Right cardiac atrium (tissue), 5 donors: ENCODE measurements at regions not wholly inside any gene's neighbourhood (a gene's known extent, or its start where the extent isn't known, plus 50 kb on each side); places are given as distances from the start of the nearest gene placed in this dataset.

Experiments
- ATAC-seq, 2 donors: fragments of 200-7000 bp; cut with Tn5 transposase; one replicate each; pipeline versions ENCODE4 v1.8.0 to v1.9.1; 2020; ENCODE audit warnings: moderate library complexity in 2 of 2, mild to moderate bottlenecking in 1 of 2
- DNase-seq, 3 donors: peaks; one replicate each; pipeline ENCODE4 v3.0.0-alpha.2; 2020
- H3K27ac ChIP-seq: one replicate; pipeline ENCODE4 v1.5.1; 2013; ENCODE audit warnings: mild to moderate bottlenecking, low read length, control low read depth, moderate library complexity
- H3K27me3 ChIP-seq: one replicate; pipeline ENCODE4 v1.6.1; 2013; ENCODE audit not compliant: control insufficient read depth, insufficient read depth
- H3K4me1 ChIP-seq: one replicate; pipeline ENCODE4 v1.6.1; 2013; ENCODE audit warnings: low read length; ENCODE audit not compliant: control insufficient read depth, insufficient read depth
- H3K4me3 ChIP-seq: one replicate; pipeline ENCODE4 v1.5.1; 2013; ENCODE audit warnings: low read length, control low read depth
- H3K9me3 ChIP-seq: one replicate; pipeline ENCODE4 v1.6.1; 2013; ENCODE audit warnings: low read length; ENCODE audit not compliant: control insufficient read depth
- WGBS: extraction: QIAGEN DNeasy Blood & Tissue Kit; methylation state at CpG from one replicate; pipeline ENCODE4 v1.1.7; 2013; 5-methylcytosine and 5-hydroxymethylcytosine counted together
- intact Hi-C, 4 donors: fragments of 100-400 bp; cut with DNase I; formaldehyde crosslinking; loops; one replicate each; pipeline versions ENCODE4 v1.11.0 to v1.14.0; 2022 to 2023
- donor health status: healthy with polysubstance abuse.
- donor health status: DM: no; HTN: yes; CAD: no.
- donor health status: DM: no; HTN: no; CAD: no.
- donor health status: DM: no; HTN: yes; CAD: no; lungs with severe emphysema.
- donor health status: DM: yes; HTN: yes; CAD: no.

DNA sequence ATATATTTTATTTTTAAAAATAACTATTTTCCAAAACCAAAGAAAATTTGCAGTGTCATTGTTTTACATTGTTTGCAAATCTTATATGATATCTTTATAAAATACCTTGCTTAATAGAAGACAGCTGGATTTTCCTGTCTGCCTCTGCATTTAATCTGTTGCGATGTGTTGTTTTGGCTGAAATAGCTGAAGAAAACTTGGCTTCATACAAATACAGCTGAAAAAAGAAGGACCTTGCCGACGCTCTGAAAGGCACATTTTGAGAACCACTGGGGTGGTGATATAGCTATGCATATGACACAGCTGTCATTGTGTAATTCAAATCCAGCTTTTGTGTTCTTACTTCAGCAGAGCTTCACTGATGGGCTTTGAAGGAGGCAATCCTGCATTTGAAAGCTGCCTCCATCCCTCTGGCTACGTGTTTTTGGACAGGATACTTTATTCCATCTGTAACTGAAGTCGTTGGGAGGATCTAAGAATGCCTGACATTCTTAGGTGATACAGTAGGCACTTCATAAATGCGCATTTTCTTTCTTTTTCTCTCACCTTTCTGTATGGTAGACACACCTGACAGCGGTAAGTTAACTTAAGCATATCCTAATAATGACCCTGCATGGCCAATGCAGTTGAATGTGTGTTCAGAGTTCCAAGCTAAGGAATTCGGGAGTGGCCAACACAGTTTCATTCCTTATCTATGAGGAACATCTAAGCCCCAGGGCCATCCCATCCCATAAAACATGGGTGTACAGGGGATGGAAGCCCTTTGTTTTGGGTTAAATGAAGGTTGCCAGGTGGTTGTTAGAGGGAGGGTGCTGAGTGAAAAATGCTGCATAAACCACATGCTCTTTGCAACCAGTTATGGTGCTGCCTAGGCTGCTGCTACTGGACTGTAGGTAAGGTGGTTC is 213.0 kb downstream of the TFAP2A start:
- Histone ChIP-seq H3K9me3 (no peaks in the 10 kb centered on the region), H3K4me3 (no peak overlapping the region), H3K27ac (no peak overlapping the region), H3K27me3 (no peaks in the 10 kb centered on the region), H3K4me1 (no peaks in the 10 kb centered on the region)
- WGBS: 68% methylated on average over 8 of the region's 8 CpGs
- DNase-seq: no peak
- ATAC-seq: no peak
- intact Hi-C loops: no loop called here

GRCh38 chr6:10196090-10196489 is 218.8 kb downstream of the TFAP2A start:
- ATAC-seq: no peak
- Histone ChIP-seq H3K27me3 (no peaks in the 10 kb centered on the region), H3K4me3 (no peak overlapping the region), H3K27ac (no peak overlapping the region), H3K4me1 (no peaks in the 10 kb centered on the region), H3K9me3 (no peaks in the 10 kb centered on the region)
- intact Hi-C loops: no loop called here
- no peak for DNase-seq
- 79% methylated on average over 5 of the region's 5 CpGs for WGBS

GRCh38 chr6:10194816-10195672 is 219.8 kb downstream of the TFAP2A start:
- intact Hi-C loops: no loop called here
- Histone ChIP-seq H3K4me3 (no peak overlapping the region), H3K4me1 (no peaks in the 10 kb centered on the region), H3K27me3 (no peaks in the 10 kb centered on the region), H3K27ac (no peak overlapping the region), H3K9me3 (no peaks in the 10 kb centered on the region)
- no peak for DNase-seq
- ATAC-seq: no peak
- 80% methylated on average over 5 of the region's 5 CpGs for WGBS

- ATAC-seq: no peak
- no peak overlapping the region for H3K27ac ChIP-seq
- no peaks in the 10 kb centered on the region for H3K9me3 ChIP-seq
- DNase-seq: no peak
- H3K27me3 ChIP-seq: no peaks in the 10 kb centered on the region
- no peaks in the 10 kb centered on the region for H3K4me1 ChIP-seq
- intact Hi-C loops: no loop called here
- H3K4me3 ChIP-seq: no peak overlapping the region
- WGBS: 85% methylated on average over 4 of the region's 4 CpGs
Measured at GRCh38 chr6:10193321-10193720, 221.6 kb downstream of the TFAP2A start.

GRCh38 chr6:10190042-10190441 is 224.8 kb downstream of the TFAP2A start:
- DNase-seq (no peak), ATAC-seq (no peak)
- 24% methylated on average over 3 of the region's 3 CpGs for WGBS
- intact Hi-C loops: no loop called here
- Histone ChIP-seq H3K27me3 (no peaks in the 10 kb centered on the region), H3K9me3 (no peaks in the 10 kb centered on the region), H3K4me3 (no peak overlapping the region), H3K4me1 (no peaks in the 10 kb centered on the region), H3K27ac (no peak overlapping the region)

DNA sequence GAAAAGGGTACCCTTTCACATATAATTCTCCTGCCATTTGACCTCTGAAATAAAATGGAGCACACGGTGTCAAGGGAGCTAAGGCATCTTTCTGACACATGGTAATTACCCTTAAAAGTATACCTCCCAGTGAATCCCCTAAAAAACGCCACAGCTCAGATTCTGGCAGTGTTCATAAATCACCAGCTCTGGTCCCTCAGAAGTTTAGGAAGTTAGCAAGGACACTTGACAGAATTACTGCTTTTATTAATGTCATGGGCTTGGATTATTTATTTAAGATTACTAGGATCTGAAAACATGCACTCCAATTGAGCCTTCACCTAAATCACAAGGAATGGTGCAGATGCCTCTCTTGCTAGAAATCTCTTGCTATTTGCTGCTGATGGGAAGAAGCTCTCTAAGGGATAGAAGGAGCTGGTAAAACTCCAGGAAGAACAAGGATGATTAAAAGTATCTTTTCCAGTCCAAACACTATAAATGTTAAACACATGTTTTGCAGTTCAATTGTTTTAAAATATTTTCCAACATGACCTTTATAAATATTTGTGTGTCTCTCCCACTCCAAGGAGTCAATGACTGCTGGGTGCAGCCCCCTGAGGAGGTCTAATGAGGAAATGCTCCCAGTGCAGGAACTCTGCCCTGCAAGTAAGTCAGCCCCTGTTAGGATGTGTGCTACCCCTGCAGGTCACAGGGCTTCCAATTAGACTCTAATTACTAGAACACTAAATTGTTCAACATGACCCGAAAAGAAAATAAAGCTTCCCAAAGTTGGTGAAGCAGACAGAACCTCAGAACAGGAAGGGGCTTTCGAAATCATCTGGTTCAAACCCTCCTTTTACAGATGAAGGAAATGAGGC is 230.3 kb downstream of the TFAP2A start:
- no peak for ATAC-seq
- 60% methylated on average over 4 of the region's 4 CpGs for WGBS
- Histone ChIP-seq H3K4me1 (no peaks in the 10 kb centered on the region), H3K27ac (no peak overlapping the region), H3K9me3 (no peaks in the 10 kb centered on the region), H3K27me3 (no peaks in the 10 kb centered on the region), H3K4me3 (no peak overlapping the region)
- DNase-seq: no peak
- intact Hi-C loops: no loop called here

- Histone ChIP-seq H3K27me3 (no peaks in the 10 kb centered on the region), H3K4me3 (no peak overlapping the region), H3K9me3 (no peaks in the 10 kb centered on the region), H3K27ac (no peak overlapping the region), H3K4me1 (no peaks in the 10 kb centered on the region)
- no peak for ATAC-seq
- intact Hi-C loops: no loop called here
- DNase-seq: no peak
- WGBS: 77% methylated on average over 14 of the region's 14 CpGs
Measured at GRCh38 chr6:10180138-10181074, 234.5 kb downstream of the TFAP2A start.

- DNase-seq (no peak), ATAC-seq (no peak)
- H3K4me1 ChIP-seq: no peaks in the 10 kb centered on the region
- no peaks in the 10 kb centered on the region for H3K27me3 ChIP-seq
- intact Hi-C loops: no loop called here
- no peak overlapping the region for H3K4me3 ChIP-seq
- no peaks in the 10 kb centered on the region for H3K9me3 ChIP-seq
- no peak overlapping the region for H3K27ac ChIP-seq
Measured at GRCh38 chr6:10177704-10178103, 237.2 kb downstream of the TFAP2A start.

- DNase-seq (no peak), ATAC-seq (no peak)
- intact Hi-C loops: no loop called here
- no peaks in the 10 kb centered on the region for H3K27me3 ChIP-seq
- no peaks in the 10 kb centered on the region for H3K4me1 ChIP-seq
- H3K27ac ChIP-seq: no peak overlapping the region
- H3K9me3 ChIP-seq: no peaks in the 10 kb centered on the region
- no peak overlapping the region for H3K4me3 ChIP-seq
Measured at GRCh38 chr6:10175362-10175761, 239.5 kb downstream of the TFAP2A start.

- no peaks in the 10 kb centered on the region for H3K4me1 ChIP-seq
- H3K27ac ChIP-seq: no peak overlapping the region
- WGBS: 83% methylated on average over 6 of the region's 6 CpGs
- H3K4me3 ChIP-seq: no peak overlapping the region
- H3K27me3 ChIP-seq: no peaks in the 10 kb centered on the region
- ATAC-seq (no peak), DNase-seq (no peak)
- intact Hi-C loops: no loop called here
- no peaks in the 10 kb centered on the region for H3K9me3 ChIP-seq
Measured at GRCh38 chr6:10174761-10175160, 240.1 kb downstream of the TFAP2A start.
